ENCODE measurements at regions not wholly inside any gene's neighbourhood (a gene's known extent, or its start where the extent isn't known, plus 50 kb on each side); places are given as distances from the start of the nearest gene placed in this dataset.

GRCh38 chr14:105881021-105881930 lies 354.9 kb downstream of the TMEM121 start:
- TF ChIP-seq CTCF (IDR thresholded peaks at IDR 0.05) (no peak), POLR2A (IDR thresholded peaks at IDR 0.05) (no peak)
